GM12878 (cell line): ENCODE measurements at regions not wholly inside any gene's neighbourhood (a gene's known extent, or its start where the extent isn't known, plus 50 kb on each side); places are given as distances from the start of the nearest gene placed in this dataset.

Source experiments
- ATAC-seq: fragments of 200-7000 bp; cut with Tn5 transposase; 3 replicates; pipeline ENCODE4 v1.9.1; 2020; ENCODE audit warnings: mild to moderate bottlenecking, moderate library complexity
- BruUV-seq: library from RNA; stranded (reverse); fragments of 400-500 nt; replicated peaks from 2 replicates; lab custom pipeline; 2021; lab: Mats Ljungman, UMichigan
- CTCF ChIA-PET: fragments of 300-600 bp; sonication (Branson Sonifier 250); formaldehyde crosslinking; extraction: SDS; loops from one replicate; lab custom pipeline; 2021; ENCODE audit warnings: inconsistent platforms; lab: Yijun Ruan, JAX
- POLR2A ChIA-PET: fragments of 350-600 bp; formaldehyde crosslinking; extraction: SDS; loops from one replicate; lab custom pipeline; 2021; ENCODE audit warnings: inconsistent platforms; lab: Charles Lee
- RAD21 ChIA-PET: fragments of 300-600 bp; sonication (Branson Sonifier 250); formaldehyde crosslinking; loops from one replicate; lab custom pipeline; 2023; ENCODE audit warnings: antibody characterized with exemption; ENCODE audit not compliant: unreplicated experiment; lab: Charles Lee
- SMC1A ChIA-PET: fragments of 300-600 bp; sonication (Branson Sonifier 250); formaldehyde crosslinking; loops from one replicate; lab custom pipeline; 2023; ENCODE audit not compliant: unreplicated experiment, uncharacterized antibody; lab: Charles Lee
- DNase-seq: peaks from one replicate; pipeline ENCODE4 v3.0.0-alpha.2; 2011; ENCODE audit warnings: low read depth, low spot score
- FAIRE-seq: peaks from 3 replicates; lab custom pipeline; 2011; peaks lifted over from hg19 to GRCh38; lab: Jason Lieb, UNC
- H2AFZ ChIP-seq: 2 replicates; pipeline ENCODE4 v1.6.0; 2011; ENCODE audit warnings: low read depth, low read length, control low read depth; ENCODE audit not compliant: control insufficient read depth
- H3K27ac ChIP-seq: 2 replicates; pipeline ENCODE4 v1.5.1; 2011; ENCODE audit warnings: control low read depth; ENCODE audit not compliant: control insufficient read depth, insufficient read depth
- H3K27me3 ChIP-seq, 2 experiments: replicated peaks in 1 of 2; 2 replicates each; pipeline versions ENCODE4 v1.6.0 to v1.6.1; 2011; ENCODE audit warnings: low read length in 1 of 2; ENCODE audit not compliant: control insufficient read depth in 2 of 2, insufficient read depth in 2 of 2
- H3K36me3 ChIP-seq, 2 experiments: 2 replicates each; pipeline ENCODE4 v1.5.1; 2011; ENCODE audit warnings: low read length in 1 of 2; ENCODE audit not compliant: control insufficient read depth in 2 of 2, insufficient read depth in 2 of 2
- H3K4me1 ChIP-seq: 2 replicates; pipeline ENCODE4 v1.6.1; 2011; ENCODE audit warnings: mild to moderate bottlenecking, low read length, moderate library complexity, mixed read lengths; ENCODE audit not compliant: control insufficient read depth, insufficient read depth
- H3K4me2 ChIP-seq: 2 replicates; pipeline ENCODE4 v1.6.0; 2011; ENCODE audit warnings: control low read depth; ENCODE audit not compliant: control insufficient read depth, insufficient read depth
- H3K4me3 ChIP-seq: fragments of 200-600 bp; sonication (generic); 2 replicates; pipeline ENCODE4 v1.5.1; 2016
- H3K79me2 ChIP-seq: 2 replicates; pipeline ENCODE4 v1.6.0; 2011; ENCODE audit warnings: low read length; ENCODE audit not compliant: control insufficient read depth, insufficient read depth
- H3K9ac ChIP-seq: 2 replicates; pipeline ENCODE4 v1.8.0; 2011; ENCODE audit warnings: low read length, control low read depth, mixed read lengths; ENCODE audit not compliant: control insufficient read depth, insufficient read depth
- H3K9me3 ChIP-seq: replicated peaks from 3 replicates; pipeline ENCODE4 v1.5.1; 2011; ENCODE audit warnings: mild to moderate bottlenecking, low read length; ENCODE audit not compliant: control insufficient read depth, insufficient read depth
- H4K20me1 ChIP-seq: 2 replicates; pipeline ENCODE4 v1.6.0; 2011; ENCODE audit not compliant: control insufficient read depth, insufficient read depth
- ATF2 ChIP-seq: IDR thresholded peaks from 2 replicates; pipeline ENCODE4 v1.6.1; 2012; ENCODE audit warnings: low read length, inconsistent platforms
- BACH1 ChIP-seq: fragments of 450-650 bp; IDR thresholded peaks from 2 replicates; pipeline ENCODE4 v1.6.1; 2017; ENCODE audit warnings: mild to moderate bottlenecking, borderline replicate concordance
- CEBPB ChIP-seq, 2 experiments: fragments of 150-350 bp in 1 of 2; IDR thresholded peaks; 2 replicates each; pipeline ENCODE4 v1.6.1; 2012 to 2014; ENCODE audit warnings: low read depth in 2 of 2, low read length in 2 of 2, borderline replicate concordance in 1 of 2, inconsistent platforms in 1 of 2
- CEBPZ ChIP-seq: fragments of 150-350 bp; IDR thresholded peaks from 2 replicates; pipeline ENCODE4 v1.6.1; 2016; ENCODE audit warnings: low read depth, low read length
- IKZF1 ChIP-seq: fragments of 450-650 bp; conservative IDR thresholded peaks from 2 replicates; pipeline ENCODE4 v1.6.1; 2017; ENCODE audit warnings: antibody characterized with exemption, mild to moderate bottlenecking
- PAX8 ChIP-seq: fragments of 450-650 bp; IDR thresholded peaks from 2 replicates; pipeline ENCODE4 v1.6.1; 2017; ENCODE audit warnings: mild to moderate bottlenecking, moderate library complexity
- STAT1 ChIP-seq: fragments of 450-650 bp; conservative IDR thresholded peaks from 2 replicates; pipeline ENCODE4 v1.6.1; 2014; ENCODE audit warnings: antibody characterized with exemption, mild to moderate bottlenecking
- TAF1 ChIP-seq: IDR thresholded peaks from 2 replicates; pipeline ENCODE4 v1.6.1; 2011; ENCODE audit warnings: mild to moderate bottlenecking, low read depth, low read length, borderline replicate concordance
- ZSCAN29 ChIP-seq: fragments of 450-650 bp; IDR thresholded peaks from 2 replicates; pipeline ENCODE4 v1.6.1; 2017; ENCODE audit warnings: mild to moderate bottlenecking, moderate library complexity
- WGBS: methylation state at CpG from one replicate; pipeline ENCODE4 v1.1.6; 2016; ENCODE audit warnings: low lambda C conversion rate; ENCODE audit not compliant: insufficient replicate concordance, insufficient coverage; ENCODE audit errors: missing lambda C conversion rate; 5-methylcytosine and 5-hydroxymethylcytosine counted together
- in situ Hi-C: fragments of 300-500 bp; cut with MboI; formaldehyde crosslinking; loops from 9 replicates; pipeline ENCODE4 v1.14.3; 2018; ENCODE audit warnings: mixed read lengths
- intact Hi-C: fragments of 100-400 bp; cut with micrococcal nuclease; formaldehyde crosslinking; loops from one replicate; pipeline ENCODE4 v1.14.2; 2022; ENCODE audit not compliant: unreplicated experiment
- TF ChIP-seq, protein P1 (sequence below): fragments of 450-650 bp; IDR thresholded peaks from 2 replicates; pipeline ENCODE4 v1.6.1; 2016; ENCODE audit warnings: mild to moderate bottlenecking, moderate library complexity, borderline replicate concordance
- TF ChIP-seq, protein P2 (sequence below): fragments of 450-650 bp; IDR thresholded peaks from 2 replicates; pipeline ENCODE4 v1.6.1; 2018; ENCODE audit warnings: mild to moderate bottlenecking, low read depth, moderate library complexity; ENCODE audit not compliant: partially characterized antibody

DNA sequence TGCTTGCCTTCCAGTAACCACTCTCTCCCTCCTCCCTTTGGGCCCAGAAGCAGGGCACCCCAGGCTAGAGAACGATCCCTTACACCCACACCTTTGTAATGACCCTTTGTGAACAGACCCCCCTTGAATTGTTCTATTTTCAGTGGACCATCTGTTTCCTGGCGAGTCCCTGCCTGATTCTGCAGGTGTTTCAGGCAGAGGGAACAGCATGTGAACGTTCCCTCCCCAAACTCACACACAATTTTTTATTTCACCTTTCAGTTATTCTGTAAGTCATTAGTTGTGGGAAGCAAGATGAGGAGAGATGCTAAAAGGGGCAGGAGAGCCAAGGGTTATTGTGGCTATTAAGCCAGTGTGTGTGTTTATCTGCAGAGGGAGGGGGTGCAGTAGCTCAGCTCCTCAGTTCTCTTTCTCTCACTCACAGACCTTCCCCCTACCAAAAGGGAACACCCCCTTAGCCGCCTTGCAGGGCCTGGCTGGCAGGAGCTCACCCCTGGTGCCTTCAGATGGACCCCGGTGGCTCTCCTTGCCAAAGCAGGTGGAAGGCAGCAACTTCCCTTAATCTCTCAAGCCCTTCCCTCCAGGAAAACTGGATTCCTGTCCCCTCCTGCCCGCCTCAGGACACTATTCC, 64.8 kb upstream of the SPON1 start:
- BruUV-seq: no TSS peak
- CTCF ChIA-PET: no interaction called here

More for the DNA sequence above, 64.8 kb upstream of the SPON1 start:
- H3K4me2 ChIP-seq: no peak overlapping the region
- no peak overlapping the region for H3K9ac ChIP-seq
- no peak for DNase-seq
- no peaks in the 10 kb centered on the region for H4K20me1 ChIP-seq
- no peaks in the 10 kb centered on the region for H3K9me3 ChIP-seq
- intact Hi-C loops: no loop called here
- no peak overlapping the region for H3K4me3 ChIP-seq
- ChIA-PET POLR2A (no interaction called here), RAD21 (no interaction called here), SMC1A (no interaction called here)
- in situ Hi-C loops: no loop called here
- no peaks in the 10 kb centered on the region for H3K27me3 ChIP-seq
- no peaks in the 10 kb centered on the region for H3K79me2 ChIP-seq
- H2AFZ ChIP-seq: no peak overlapping the region
- no peak for FAIRE-seq
- ATAC-seq: no peak
- H3K4me1 ChIP-seq: no peaks in the 10 kb centered on the region
- TF ChIP-seq IKZF1 (no peak), CEBPZ (no peak), ATF2 (no peak), PAX8 (no peak), ZSCAN29 (no peak), TAF1 (no peak), BACH1 (no peak), STAT1 (no peak), CEBPB (IDR thresholded peaks at IDR 0.05; ENCODE audit: borderline replicate concordance in 1 of 2, low read depth in 2 of 2, low read length in 2 of 2) (no peak)
- TF ChIP-seq, protein P1, sequence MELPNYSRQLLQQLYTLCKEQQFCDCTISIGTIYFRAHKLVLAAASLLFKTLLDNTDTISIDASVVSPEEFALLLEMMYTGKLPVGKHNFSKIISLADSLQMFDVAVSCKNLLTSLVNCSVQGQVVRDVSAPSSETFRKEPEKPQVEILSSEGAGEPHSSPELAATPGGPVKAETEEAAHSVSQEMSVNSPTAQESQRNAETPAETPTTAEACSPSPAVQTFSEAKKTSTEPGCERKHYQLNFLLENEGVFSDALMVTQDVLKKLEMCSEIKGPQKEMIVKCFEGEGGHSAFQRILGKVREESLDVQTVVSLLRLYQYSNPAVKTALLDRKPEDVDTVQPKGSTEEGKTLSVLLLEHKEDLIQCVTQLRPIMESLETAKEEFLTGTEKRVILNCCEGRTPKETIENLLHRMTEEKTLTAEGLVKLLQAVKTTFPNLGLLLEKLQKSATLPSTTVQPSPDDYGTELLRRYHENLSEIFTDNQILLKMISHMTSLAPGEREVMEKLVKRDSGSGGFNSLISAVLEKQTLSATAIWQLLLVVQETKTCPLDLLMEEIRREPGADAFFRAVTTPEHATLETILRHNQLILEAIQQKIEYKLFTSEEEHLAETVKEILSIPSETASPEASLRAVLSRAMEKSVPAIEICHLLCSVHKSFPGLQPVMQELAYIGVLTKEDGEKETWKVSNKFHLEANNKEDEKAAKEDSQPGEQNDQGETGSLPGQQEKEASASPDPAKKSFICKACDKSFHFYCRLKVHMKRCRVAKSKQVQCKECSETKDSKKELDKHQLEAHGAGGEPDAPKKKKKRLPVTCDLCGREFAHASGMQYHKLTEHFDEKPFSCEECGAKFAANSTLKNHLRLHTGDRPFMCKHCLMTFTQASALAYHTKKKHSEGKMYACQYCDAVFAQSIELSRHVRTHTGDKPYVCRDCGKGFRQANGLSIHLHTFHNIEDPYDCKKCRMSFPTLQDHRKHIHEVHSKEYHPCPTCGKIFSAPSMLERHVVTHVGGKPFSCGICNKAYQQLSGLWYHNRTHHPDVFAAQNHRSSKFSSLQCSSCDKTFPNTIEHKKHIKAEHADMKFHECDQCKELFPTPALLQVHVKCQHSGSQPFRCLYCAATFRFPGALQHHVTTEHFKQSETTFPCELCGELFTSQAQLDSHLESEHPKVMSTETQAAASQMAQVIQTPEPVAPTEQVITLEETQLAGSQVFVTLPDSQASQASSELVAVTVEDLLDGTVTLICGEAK: no peak
- TF ChIP-seq, protein P2, sequence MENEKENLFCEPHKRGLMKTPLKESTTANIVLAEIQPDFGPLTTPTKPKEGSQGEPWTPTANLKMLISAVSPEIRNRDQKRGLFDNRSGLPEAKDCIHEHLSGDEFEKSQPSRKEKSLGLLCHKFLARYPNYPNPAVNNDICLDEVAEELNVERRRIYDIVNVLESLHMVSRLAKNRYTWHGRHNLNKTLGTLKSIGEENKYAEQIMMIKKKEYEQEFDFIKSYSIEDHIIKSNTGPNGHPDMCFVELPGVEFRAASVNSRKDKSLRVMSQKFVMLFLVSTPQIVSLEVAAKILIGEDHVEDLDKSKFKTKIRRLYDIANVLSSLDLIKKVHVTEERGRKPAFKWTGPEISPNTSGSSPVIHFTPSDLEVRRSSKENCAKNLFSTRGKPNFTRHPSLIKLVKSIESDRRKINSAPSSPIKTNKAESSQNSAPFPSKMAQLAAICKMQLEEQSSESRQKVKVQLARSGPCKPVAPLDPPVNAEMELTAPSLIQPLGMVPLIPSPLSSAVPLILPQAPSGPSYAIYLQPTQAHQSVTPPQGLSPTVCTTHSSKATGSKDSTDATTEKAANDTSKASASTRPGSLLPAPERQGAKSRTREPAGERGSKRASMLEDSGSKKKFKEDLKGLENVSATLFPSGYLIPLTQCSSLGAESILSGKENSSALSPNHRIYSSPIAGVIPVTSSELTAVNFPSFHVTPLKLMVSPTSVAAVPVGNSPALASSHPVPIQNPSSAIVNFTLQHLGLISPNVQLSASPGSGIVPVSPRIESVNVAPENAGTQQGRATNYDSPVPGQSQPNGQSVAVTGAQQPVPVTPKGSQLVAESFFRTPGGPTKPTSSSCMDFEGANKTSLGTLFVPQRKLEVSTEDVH: no peak
- no peaks in the 10 kb centered on the region for H3K36me3 ChIP-seq
- H3K27ac ChIP-seq: no peak overlapping the region
- WGBS: 4% methylated on average over 5 of the region's 6 CpGs
